K562 (cell line): ENCODE measurements at regions not wholly inside any gene's neighbourhood (a gene's known extent, or its start where the extent isn't known, plus 50 kb on each side); places are given as distances from the start of the nearest gene placed in this dataset.

Experiments used
- ATAC-seq: fragments of 200-7000 bp; cut with Tn5 transposase; 3 replicates; pipeline ENCODE4 v1.9.1; 2020; ENCODE audit warnings: moderate library complexity
- BruUV-seq: library from RNA; stranded (reverse); fragments of 400-500 nt; replicated peaks from 2 replicates; lab custom pipeline; 2021; lab: Mats Ljungman, UMichigan
- CTCF ChIA-PET: fragments of 300-600 bp; formaldehyde crosslinking; extraction: SDS; loops from one replicate; lab custom pipeline; 2021; ENCODE audit warnings: low intra/inter-chr PET ratio; lab: Yijun Ruan, JAX
- POLR2A ChIA-PET: fragments of 300-600, 350-650 bp; sonication (Branson Sonifier 250); formaldehyde crosslinking; extraction: SDS; loops from one replicate; lab custom pipeline; 2021; ENCODE audit warnings: antibody characterized with exemption, inconsistent platforms; lab: Yijun Ruan, JAX
- DNase-seq, 4 experiments: peaks; one replicate each; pipeline versions ENCODE4 v3.0.0 to v3.0.0-alpha.2; 2011 to 2018; ENCODE audit warnings: low spot score in 3 of 4, mixed read lengths in 3 of 4; ENCODE audit errors: extremely low read depth in 1 of 4
- FAIRE-seq: peaks from 2 replicates; lab custom pipeline; 2011; peaks lifted over from hg19 to GRCh38; lab: Jason Lieb, UNC
- H2AFZ ChIP-seq: 2 replicates; pipeline ENCODE4 v1.6.0; 2011; ENCODE audit warnings: low read depth, low read length, control low read depth, inconsistent platforms
- H3K27ac ChIP-seq: fragments of 200-600 bp; 3 replicates; pipeline ENCODE4 v1.8.0; 2011; ENCODE audit warnings: low read depth, mild to moderate bottlenecking, control low read depth, inconsistent platforms, low read length, moderate library complexity, mixed read lengths; ENCODE audit errors: extremely low read depth
- H3K27me3 ChIP-seq, 2 experiments: fragments of 300-600 bp in 1 of 2; 2 replicates in 1 of 2; 3 replicates in 1 of 2; pipeline versions ENCODE4 v1.6.0 to v1.8.0; 2011; ENCODE audit warnings: inconsistent platforms in 2 of 2, low read length in 2 of 2, mild to moderate bottlenecking in 1 of 2, mixed read lengths in 1 of 2, moderate library complexity in 1 of 2; ENCODE audit not compliant: control insufficient read depth in 2 of 2, insufficient read depth in 2 of 2
- H3K36me3 ChIP-seq: fragments of 300-600 bp; 3 replicates; pipeline ENCODE4 v1.8.0; 2011; ENCODE audit warnings: mild to moderate bottlenecking, low read length, inconsistent platforms; ENCODE audit not compliant: control insufficient read depth, insufficient read depth
- H3K4me1 ChIP-seq, 2 experiments: fragments of 200-600 bp in 1 of 2; replicated peaks in 1 of 2; 2 replicates in 1 of 2; 3 replicates in 1 of 2; pipeline versions ENCODE4 v1.5.1 to v1.8.0; 2011; ENCODE audit warnings: inconsistent platforms in 2 of 2, low read length in 2 of 2, mild to moderate bottlenecking in 1 of 2, mixed read lengths in 1 of 2, moderate library complexity in 1 of 2; ENCODE audit not compliant: control insufficient read depth in 2 of 2, insufficient read depth in 2 of 2
- H3K4me2 ChIP-seq: 2 replicates; pipeline ENCODE4 v1.6.1; 2011; ENCODE audit warnings: low read length, control low read depth, inconsistent platforms, mixed read lengths; ENCODE audit not compliant: insufficient read depth
- H3K4me3 ChIP-seq: fragments of 200-600 bp; sonication (generic), shearing (Covaris generic); 2 replicates; pipeline ENCODE4 v1.5.1; 2016; ENCODE audit warnings: control low read depth, inconsistent platforms
- H3K79me2 ChIP-seq: fragments of 200-600 bp; 3 replicates; pipeline ENCODE4 v1.8.0; 2011; ENCODE audit warnings: low read length, inconsistent platforms; ENCODE audit not compliant: control insufficient read depth, insufficient read depth
- H3K9ac ChIP-seq, 2 experiments: 2 replicates each; pipeline versions ENCODE4 v1.6.0 to v1.6.1; 2011; ENCODE audit warnings: low read depth in 2 of 2, low read length in 2 of 2, control low read depth in 1 of 2, inconsistent platforms in 1 of 2, mild to moderate bottlenecking in 1 of 2, mixed read lengths in 1 of 2; ENCODE audit not compliant: insufficient read depth in 1 of 2
- H3K9me1 ChIP-seq: one replicate; pipeline ENCODE4 v1.6.0; 2011; ENCODE audit warnings: inconsistent platforms, mild to moderate bottlenecking, low read length, moderate library complexity; ENCODE audit not compliant: control insufficient read depth, insufficient read depth
- H3K9me3 ChIP-seq: replicated peaks from 2 replicates; pipeline ENCODE4 v1.5.1; 2011; ENCODE audit warnings: low read depth, low read length, inconsistent platforms; ENCODE audit not compliant: control insufficient read depth, insufficient read depth
- H4K20me1 ChIP-seq: replicated peaks from 2 replicates; pipeline ENCODE4 v1.6.1; 2011; ENCODE audit warnings: low read length, inconsistent platforms, mixed read lengths; ENCODE audit not compliant: control insufficient read depth, insufficient read depth
- DDX20 ChIP-seq: fragments of 450-650 bp; IDR thresholded peaks from 2 replicates; pipeline ENCODE4 v1.6.1; 2016; ENCODE audit warnings: missing genetic modification characterization, low read depth, mild to moderate bottlenecking, missing compliant biosample characterization, moderate library complexity
- SLC30A9 ChIP-seq: fragments of 250-450 bp; sonication (Bioruptor Pico); IDR thresholded peaks from 2 replicates; pipeline ENCODE4 v1.8.0; 2022; ENCODE audit warnings: mild to moderate bottlenecking, moderate library complexity
- SMARCB1 ChIP-seq: IDR thresholded peaks from 2 replicates; pipeline ENCODE4 v1.6.1; 2011; ENCODE audit warnings: improper control_type of control experiment, low read depth; ENCODE audit not compliant: insufficient read length
- WGBS: fragments of 100-300 bp; shearing (Covaris generic); methylation state at CpG from one replicate; pipeline ENCODE4 v1.1.6; 2016; ENCODE audit warnings: low coverage, mixed read lengths; ENCODE audit not compliant: insufficient coverage; ENCODE audit errors: missing lambda C conversion rate; 5-methylcytosine and 5-hydroxymethylcytosine counted together
- in situ Hi-C: fragments of 300-500 bp; cut with MboI; formaldehyde crosslinking; loops from 4 replicates; pipeline ENCODE4 v1.15.0; 2018; ENCODE audit warnings: inconsistent platforms, mixed read lengths
- intact Hi-C: fragments of 100-400 bp; cut with micrococcal nuclease; formaldehyde crosslinking; loops from 2 replicates; pipeline ENCODE4 v1.14.2; 2022
- TF ChIP-seq, protein P1 (sequence below): IDR thresholded peaks from 3 replicates; pipeline ENCODE4 v1.6.1; 2011; ENCODE audit warnings: borderline replicate concordance, mild to moderate bottlenecking; ENCODE audit not compliant: insufficient read length, insufficient read depth

DNA sequence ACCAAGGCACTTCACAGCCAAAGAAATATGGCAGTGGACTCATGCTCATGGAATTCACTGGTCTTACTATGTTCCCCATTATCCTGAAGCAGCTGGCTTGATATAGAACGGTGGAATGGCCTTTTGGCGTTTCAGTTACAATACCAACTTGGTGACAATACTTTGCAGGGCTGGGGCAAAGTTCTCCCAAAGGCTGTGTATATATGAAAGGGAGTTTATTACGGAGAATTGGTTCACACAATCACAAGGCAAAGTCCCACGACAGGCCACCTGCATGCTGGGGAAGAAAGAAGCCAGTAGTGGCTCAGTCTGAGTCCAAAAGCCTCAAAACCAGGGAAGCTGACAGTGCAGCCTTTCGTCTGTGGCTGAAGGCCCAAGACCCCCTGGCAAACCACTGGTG lies 50.8 kb upstream of the SMARCAD1 start:
- in situ Hi-C loops, result no loop called here

More for the DNA sequence above, 50.8 kb upstream of the SMARCAD1 start:
- H3K4me1 ChIP-seq, result no peaks in the 10 kb centered on the region; a peak in 2 of 5 replicates
- H3K9me3 ChIP-seq, result no peaks in the 10 kb centered on the region
- no peak overlapping the region for H2AFZ ChIP-seq
- H4K20me1 ChIP-seq, result no peaks in the 10 kb centered on the region; the same call in 1 of the 2 replicates
- DNase-seq (no peak), FAIRE-seq (no peak), ATAC-seq (no peak)
- H3K27me3 ChIP-seq, result peaks cover 4% of the 10 kb centered on the region in 2 experiments; a peak in 2 of 5 replicates
- no TSS peak for BruUV-seq
- WGBS, result 4% methylated on average over 5 of the region's 5 CpGs
- H3K4me2 ChIP-seq, result no peak overlapping the region
- no peak for TF ChIP-seq SLC30A9 (CRISPR knock-in tag)
- TF ChIP-seq DDX20 (tag), result no peak
- TF ChIP-seq, protein P1, sequence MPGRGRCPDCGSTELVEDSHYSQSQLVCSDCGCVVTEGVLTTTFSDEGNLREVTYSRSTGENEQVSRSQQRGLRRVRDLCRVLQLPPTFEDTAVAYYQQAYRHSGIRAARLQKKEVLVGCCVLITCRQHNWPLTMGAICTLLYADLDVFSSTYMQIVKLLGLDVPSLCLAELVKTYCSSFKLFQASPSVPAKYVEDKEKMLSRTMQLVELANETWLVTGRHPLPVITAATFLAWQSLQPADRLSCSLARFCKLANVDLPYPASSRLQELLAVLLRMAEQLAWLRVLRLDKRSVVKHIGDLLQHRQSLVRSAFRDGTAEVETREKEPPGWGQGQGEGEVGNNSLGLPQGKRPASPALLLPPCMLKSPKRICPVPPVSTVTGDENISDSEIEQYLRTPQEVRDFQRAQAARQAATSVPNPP, result no peak
- no peak for TF ChIP-seq SMARCB1
- TF ChIP-seq, all 486 proteins: peak for 0
- Histone ChIP-seq H3K4me3 (no peak overlapping the region), H3K79me2 (no peaks in the 10 kb centered on the region), H3K27ac (no peak overlapping the region), H3K9me1 (no peaks in the 10 kb centered on the region), H3K9ac (no peak overlapping the region), H3K36me3 (no peaks in the 10 kb centered on the region)
- intact Hi-C loops, result no loop called here
- ChIA-PET POLR2A (no interaction called here), CTCF (no interaction called here)
